HG03066 (cell line): ENCODE measurements at regions not wholly inside any gene's neighbourhood (a gene's known extent, or its start where the extent isn't known, plus 50 kb on each side); places are given as distances from the start of the nearest gene placed in this dataset.

ENCODE experiments used
- ATAC-seq: cut with Tn5 transposase; IDR thresholded peaks from one replicate; pipeline ENCODE4 v1.9.1; 2021; ENCODE audit warnings: low read depth; ENCODE audit not compliant: unreplicated experiment

GRCh38 chr18:60656553-60656952, 284.0 kb upstream of the MC4R start:
- ATAC-seq = no peak

GRCh38 chr18:60662491-60662890, 289.9 kb upstream of the MC4R start:
- no peak for ATAC-seq

GRCh38 chr18:60663060-60663989, 290.8 kb upstream of the MC4R start:
- ATAC-seq = no peak

- ATAC-seq = peak; percentile 54
Measured at GRCh38 chr18:60664736-60665135, 292.2 kb upstream of the MC4R start.

- no peak for ATAC-seq
Measured at GRCh38 chr18:60667016-60667415, 294.4 kb upstream of the MC4R start.

- no peak for ATAC-seq
Measured at GRCh38 chr18:60668583-60668982, 296.0 kb upstream of the MC4R start.

- no peak for ATAC-seq
Measured at GRCh38 chr18:60669938-60670337, 297.4 kb upstream of the MC4R start.

- no peak for ATAC-seq
Measured at GRCh38 chr18:60671021-60671420, 298.4 kb upstream of the MC4R start.

GRCh38 chr18:60675126-60675525, 302.6 kb upstream of the MC4R start:
- ATAC-seq = no peak

- ATAC-seq = no peak
Measured at GRCh38 chr18:60675801-60676200, 303.2 kb upstream of the MC4R start.

GRCh38 chr18:60676815-60677214, 304.2 kb upstream of the MC4R start:
- no peak for ATAC-seq

GRCh38 chr18:60684843-60685513, 312.4 kb upstream of the MC4R start:
- peak; percentile 58 for ATAC-seq

GRCh38 chr18:60686142-60686541, 313.6 kb upstream of the MC4R start:
- no peak for ATAC-seq

GRCh38 chr18:60691061-60691460, 318.5 kb upstream of the MC4R start:
- no peak for ATAC-seq

- no peak for ATAC-seq
Measured at GRCh38 chr18:60693426-60693825, 320.9 kb upstream of the MC4R start.

- no peak for ATAC-seq
Measured at GRCh38 chr18:60698901-60699300, 326.3 kb upstream of the MC4R start.

- ATAC-seq = no peak
Measured at GRCh38 chr18:60722742-60723141, 350.2 kb upstream of the MC4R start.

GRCh38 chr18:60732143-60732542, 359.6 kb upstream of the MC4R start:
- ATAC-seq = no peak

GRCh38 chr18:60739212-60739611, 366.6 kb upstream of the MC4R start:
- no peak for ATAC-seq

GRCh38 chr18:60740313-60740712, 367.7 kb upstream of the MC4R start:
- no peak for ATAC-seq

GRCh38 chr18:60746491-60746890, 373.9 kb upstream of the MC4R start:
- no peak for ATAC-seq

GRCh38 chr18:60746919-60747318, 374.3 kb upstream of the MC4R start:
- no peak for ATAC-seq
